ENCODE measurements at regions not wholly inside any gene's neighbourhood (a gene's known extent, or its start where the extent isn't known, plus 50 kb on each side); places are given as distances from the start of the nearest gene placed in this dataset.

- intact Hi-C loops (cut with DNase I): no loop called here
- TF ChIP-seq POLR2A (IDR thresholded peaks at IDR 0.05) (no peak), EP300 (IDR thresholded peaks at IDR 0.05) (no peak), POLR2AphosphoS5 (IDR thresholded peaks at IDR 0.05) (no peak)
- TF ChIP-seq, protein P1, sequence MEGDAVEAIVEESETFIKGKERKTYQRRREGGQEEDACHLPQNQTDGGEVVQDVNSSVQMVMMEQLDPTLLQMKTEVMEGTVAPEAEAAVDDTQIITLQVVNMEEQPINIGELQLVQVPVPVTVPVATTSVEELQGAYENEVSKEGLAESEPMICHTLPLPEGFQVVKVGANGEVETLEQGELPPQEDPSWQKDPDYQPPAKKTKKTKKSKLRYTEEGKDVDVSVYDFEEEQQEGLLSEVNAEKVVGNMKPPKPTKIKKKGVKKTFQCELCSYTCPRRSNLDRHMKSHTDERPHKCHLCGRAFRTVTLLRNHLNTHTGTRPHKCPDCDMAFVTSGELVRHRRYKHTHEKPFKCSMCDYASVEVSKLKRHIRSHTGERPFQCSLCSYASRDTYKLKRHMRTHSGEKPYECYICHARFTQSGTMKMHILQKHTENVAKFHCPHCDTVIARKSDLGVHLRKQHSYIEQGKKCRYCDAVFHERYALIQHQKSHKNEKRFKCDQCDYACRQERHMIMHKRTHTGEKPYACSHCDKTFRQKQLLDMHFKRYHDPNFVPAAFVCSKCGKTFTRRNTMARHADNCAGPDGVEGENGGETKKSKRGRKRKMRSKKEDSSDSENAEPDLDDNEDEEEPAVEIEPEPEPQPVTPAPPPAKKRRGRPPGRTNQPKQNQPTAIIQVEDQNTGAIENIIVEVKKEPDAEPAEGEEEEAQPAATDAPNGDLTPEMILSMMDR (IDR thresholded peaks at IDR 0.05): no peak
- no peaks in the 10 kb centered on the region for H3K9me3 ChIP-seq
- no peak for DNase-seq
- WGBS, 2 donors: 89 to 92% methylated on average over 2 of the region's 2 CpGs
- no peaks in the 10 kb centered on the region for H3K36me3 ChIP-seq
- no peak overlapping the region for H3K4me3 ChIP-seq
- no peaks in the 10 kb centered on the region for H3K4me1 ChIP-seq
- H3K27ac ChIP-seq: no peak overlapping the region
- H3K27me3 ChIP-seq: no peaks in the 10 kb centered on the region
These were observed 397.0 kb downstream of the GPAT3 start for GRCh38 chr4:83932750-83933391.

- H3K36me3 ChIP-seq: no peaks in the 10 kb centered on the region
- TF ChIP-seq POLR2A (IDR thresholded peaks at IDR 0.05) (no peak), EP300 (IDR thresholded peaks at IDR 0.05) (no peak), POLR2AphosphoS5 (IDR thresholded peaks at IDR 0.05) (no peak)
- TF ChIP-seq, protein P1 (IDR thresholded peaks at IDR 0.05): no peak
- H3K27me3 ChIP-seq: no peaks in the 10 kb centered on the region
- H3K27ac ChIP-seq: no peak overlapping the region
- 68 to 73% methylated on average over 6 of the region's 6 CpGs for WGBS, 2 donors
- intact Hi-C loops (cut with DNase I): no loop called here
- no peaks in the 10 kb centered on the region for H3K9me3 ChIP-seq
- H3K4me3 ChIP-seq: no peak overlapping the region
- DNase-seq: no peak
- H3K4me1 ChIP-seq: no peaks in the 10 kb centered on the region
These were observed 395.9 kb downstream of the GPAT3 start for GRCh38 chr4:83931659-83932438.

- intact Hi-C loops (cut with DNase I): no loop called here
These were observed 393.6 kb downstream of the GPAT3 start for GRCh38 chr4:83929550-83929949.

DNA sequence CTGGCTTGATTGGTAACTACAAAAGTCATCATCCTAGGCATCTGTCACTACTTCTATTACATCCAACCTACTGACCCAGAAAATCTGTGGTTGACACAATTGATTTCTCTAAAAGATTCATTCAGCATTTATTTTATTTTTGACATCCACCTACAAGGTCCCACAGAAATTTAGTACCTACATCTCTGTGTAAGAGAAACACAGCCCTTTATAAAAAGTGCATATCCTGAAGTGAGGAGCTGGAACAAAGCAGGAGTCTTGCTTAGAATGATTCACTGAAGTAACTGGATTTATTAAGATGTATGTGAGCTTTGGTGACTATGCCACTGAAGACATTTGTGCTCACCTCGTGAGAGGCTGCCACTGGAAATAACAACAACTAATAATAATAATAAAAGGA is 391.0 kb downstream of the GPAT3 start:
- H3K36me3 ChIP-seq: no peaks in the 10 kb centered on the region
- 45 to 53% methylated on average over 1 of the region's 1 CpG for whole genome bisulfite sequencing, 2 donors
- no peak overlapping the region for H3K27ac ChIP-seq
- TF ChIP-seq, protein P1 (IDR thresholded peaks at IDR 0.05): no peak
- TF ChIP-seq POLR2AphosphoS5 (IDR thresholded peaks at IDR 0.05): no peak
- no peak for TF ChIP-seq EP300 (IDR thresholded peaks at IDR 0.05)
- TF ChIP-seq POLR2A (IDR thresholded peaks at IDR 0.05): no peak
- no peak for DNase-seq
- H3K9me3 ChIP-seq: no peaks in the 10 kb centered on the region
- H3K4me3 ChIP-seq: no peak overlapping the region
- intact Hi-C loops (cut with DNase I): no loop called here
- H3K27me3 ChIP-seq: no peaks in the 10 kb centered on the region
- no peaks in the 10 kb centered on the region for H3K4me1 ChIP-seq

More at GRCh38 chr4:83929550-83929949, 393.6 kb downstream of the GPAT3 start:
- WGBS, 2 donors: 29 to 62% methylated on average over 4 of the region's 4 CpGs
- DNase-seq: no peak
- H3K4me3 ChIP-seq: no peak overlapping the region
- H3K9me3 ChIP-seq: no peaks in the 10 kb centered on the region
- H3K4me1 ChIP-seq: no peaks in the 10 kb centered on the region
- H3K36me3 ChIP-seq: no peaks in the 10 kb centered on the region
- no peaks in the 10 kb centered on the region for H3K27me3 ChIP-seq
- H3K27ac ChIP-seq: no peak overlapping the region
- TF ChIP-seq POLR2A (IDR thresholded peaks at IDR 0.05) (no peak), POLR2AphosphoS5 (IDR thresholded peaks at IDR 0.05) (no peak), EP300 (IDR thresholded peaks at IDR 0.05) (no peak)
- TF ChIP-seq, protein P1 (IDR thresholded peaks at IDR 0.05): no peak
